ENCODE measurements at regions not wholly inside any gene's neighbourhood (a gene's known extent, or its start where the extent isn't known, plus 50 kb on each side); places are given as distances from the start of the nearest gene placed in this dataset.
"Not testable (repeated sequence)": the region's sequence is repeated elsewhere in the genome, so short reads cannot be mapped to it uniquely, and the experiment has no call there.

DNA sequence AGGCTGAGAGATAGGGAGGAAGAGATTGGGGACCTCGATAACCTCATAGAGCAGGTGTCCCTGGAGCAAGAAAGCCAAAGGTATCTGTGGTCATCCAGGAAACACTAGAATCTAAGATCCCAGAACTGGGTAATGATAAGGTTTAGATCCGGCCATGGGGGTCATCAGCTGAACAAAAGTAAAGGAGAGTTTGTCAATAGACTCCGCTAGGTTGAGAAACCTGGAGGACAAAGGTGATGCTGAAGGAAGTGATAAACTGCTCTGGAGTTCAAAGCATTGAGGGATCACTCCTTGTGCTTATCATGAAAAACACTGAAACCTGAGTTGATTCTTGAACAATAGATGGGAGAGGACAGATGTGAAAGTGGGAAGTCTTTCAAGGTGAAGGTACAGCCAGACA is 59.5 kb upstream of the SLC2A1 start:
- TF ChIP-seq CTCF (IDR thresholded peaks at IDR 0.05; ENCODE audit: low read depth, low read length): no peak

GRCh38 chr1:43015269-43015668 is 56.6 kb upstream of the SLC2A1 start:
- DNase-seq (ENCODE audit: extremely low read depth, low read depth): no peak
- no peak for TF ChIP-seq CTCF (IDR thresholded peaks at IDR 0.05; ENCODE audit: low read depth, low read length)

More for the DNA sequence above, 59.5 kb upstream of the SLC2A1 start:
- DNase-seq (ENCODE audit: extremely low read depth, low read depth): no peak

DNA sequence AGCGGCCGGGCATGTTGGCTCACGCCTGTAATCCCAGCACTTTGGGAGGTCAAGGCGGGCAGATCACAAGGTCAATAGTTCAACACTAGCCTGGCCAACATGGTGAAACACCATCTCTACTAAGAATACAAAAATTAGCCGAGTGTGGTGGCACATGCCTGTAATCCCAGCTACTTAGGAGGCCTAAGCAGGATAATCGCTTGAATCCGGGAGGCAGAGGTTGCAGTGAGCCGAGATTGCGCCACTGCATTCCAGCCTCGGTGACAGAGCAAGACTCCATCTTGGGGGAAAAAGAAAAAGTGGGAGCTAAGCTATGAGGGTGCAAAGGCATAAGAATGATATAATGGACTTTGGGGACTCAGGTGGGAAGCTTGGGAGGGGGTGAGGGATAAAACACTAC is 55.9 kb upstream of the SLC2A1 start:
- not testable (repeated sequence) for DNase-seq (ENCODE audit: extremely low read depth, low read depth)

DNA sequence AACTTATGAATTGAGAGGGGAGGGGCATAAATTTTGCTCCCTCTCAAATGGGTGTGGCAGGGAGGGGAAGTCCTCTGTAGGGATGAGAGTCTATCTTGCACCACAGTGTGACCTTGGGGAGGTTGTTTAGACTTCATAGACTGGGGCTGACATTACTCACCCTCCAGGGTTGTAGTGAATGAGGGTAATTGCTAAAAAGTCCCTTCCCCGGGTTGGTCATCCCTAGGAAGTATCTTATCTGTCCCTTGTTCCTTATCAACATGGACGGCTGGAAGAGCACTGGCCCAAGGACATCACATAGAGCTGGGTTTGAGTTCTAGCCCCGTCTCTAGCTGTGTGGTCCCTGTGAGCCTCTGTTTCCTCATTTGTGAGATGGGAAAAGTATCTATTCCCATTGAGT is 52.4 kb upstream of the SLC2A1 start:
- no peak for TF ChIP-seq CTCF (IDR thresholded peaks at IDR 0.05; ENCODE audit: low read depth, low read length)
- no peak for DNase-seq (ENCODE audit: extremely low read depth, low read depth)

GRCh38 chr1:43009274-43009673 is 50.6 kb upstream of the SLC2A1 start:
- DNase-seq (ENCODE audit: extremely low read depth, low read depth): no peak
- no peak for TF ChIP-seq CTCF (IDR thresholded peaks at IDR 0.05; ENCODE audit: low read depth, low read length)

GRCh38 chr1:43008115-43009060 is 49.7 kb upstream of the SLC2A1 start:
- no peak for TF ChIP-seq CTCF (IDR thresholded peaks at IDR 0.05; ENCODE audit: low read depth, low read length)
- no peak for DNase-seq (ENCODE audit: extremely low read depth, low read depth)

Data from AG09319 (cell line).